Calu3 (cell line): ENCODE measurements at regions not wholly inside any gene's neighbourhood (a gene's known extent, or its start where the extent isn't known, plus 50 kb on each side); places are given as distances from the start of the nearest gene placed in this dataset.

ENCODE experiments used
- BruUV-seq: library from RNA; stranded (reverse); fragments of 400-500 nt; replicated peaks from 2 replicates; lab custom pipeline; 2021; lab: Mats Ljungman, UMichigan
- CTCF ChIA-PET: fragments of 300-600 bp; sonication (Branson Sonifier 250); formaldehyde crosslinking; loops from one replicate; lab custom pipeline; 2022; ENCODE audit warnings: antibody characterized with exemption; lab: Charles Lee
- DNase-seq: peaks from one replicate; pipeline ENCODE4 v3.0.0; 2022
- H3K27ac Mint-ChIP-seq: one replicate; pipeline ENCODE4 v1.8.0; 2022; ENCODE audit warnings: mixed read lengths; ENCODE audit not compliant: unreplicated experiment
- H3K27me3 Mint-ChIP-seq: one replicate; pipeline ENCODE4 v1.8.0; 2022; ENCODE audit warnings: mixed read lengths; ENCODE audit not compliant: unreplicated experiment
- H3K36me3 Mint-ChIP-seq: one replicate; pipeline ENCODE4 v1.8.0; 2022; ENCODE audit warnings: mild to moderate bottlenecking, moderate library complexity, mixed read lengths; ENCODE audit not compliant: insufficient read depth, unreplicated experiment
- H3K4me1 Mint-ChIP-seq: one replicate; pipeline ENCODE4 v1.8.0; 2022; ENCODE audit warnings: mild to moderate bottlenecking, low read depth, mixed read lengths; ENCODE audit not compliant: unreplicated experiment
- H3K4me3 Mint-ChIP-seq: one replicate; pipeline ENCODE4 v1.8.0; 2022; ENCODE audit warnings: mild to moderate bottlenecking, low read depth, moderate library complexity, mixed read lengths; ENCODE audit not compliant: unreplicated experiment
- H3K9me3 Mint-ChIP-seq: one replicate; pipeline ENCODE4 v1.8.0; 2022; ENCODE audit warnings: low read depth, mixed read lengths; ENCODE audit not compliant: unreplicated experiment
- CTCF ChIP-seq: fragments of 200-600 bp; IDR thresholded peaks from one replicate; pipeline ENCODE4 v1.8.0; 2022; ENCODE audit warnings: antibody characterized with exemption; ENCODE audit not compliant: unreplicated experiment
- intact Hi-C: fragments of 100-400 bp; cut with micrococcal nuclease; formaldehyde crosslinking; loops from one replicate; pipeline ENCODE4 v1.10.0; 2022; ENCODE audit not compliant: unreplicated experiment

- no peak overlapping the region for H3K27ac Mint-ChIP-seq
- H3K9me3 Mint-ChIP-seq: no peaks in the 10 kb centered on the region
- H3K36me3 Mint-ChIP-seq: no peaks in the 10 kb centered on the region
- H3K4me3 Mint-ChIP-seq: no peak overlapping the region
- CTCF ChIA-PET: no interaction called here
- TF ChIP-seq CTCF: no peak
- no peaks in the 10 kb centered on the region for H3K27me3 Mint-ChIP-seq
- intact Hi-C loops: no loop called here
- H3K4me1 Mint-ChIP-seq: no peaks in the 10 kb centered on the region
- DNase-seq: no peak
- BruUV-seq: no TSS peak
Measured at GRCh38 chr9:2492161-2492560, 129.4 kb upstream of the VLDLR start.

- Mint-ChIP-seq H3K9me3 (no peaks in the 10 kb centered on the region), H3K27me3 (no peaks in the 10 kb centered on the region), H3K27ac (no peak overlapping the region), H3K4me3 (no peak overlapping the region), H3K4me1 (no peaks in the 10 kb centered on the region), H3K36me3 (no peaks in the 10 kb centered on the region)
- BruUV-seq: no TSS peak
- DNase-seq: no peak
- TF ChIP-seq CTCF: no peak
- intact Hi-C loops: no loop called here
- CTCF ChIA-PET: no interaction called here
Measured at GRCh38 chr9:2493109-2493508, 128.5 kb upstream of the VLDLR start.

- H3K4me3 Mint-ChIP-seq: no peak overlapping the region
- no peak for DNase-seq
- H3K4me1 Mint-ChIP-seq: no peaks in the 10 kb centered on the region
- H3K27ac Mint-ChIP-seq: no peak overlapping the region
- intact Hi-C loops: no loop called here
- CTCF ChIA-PET: no interaction called here
- no peaks in the 10 kb centered on the region for H3K9me3 Mint-ChIP-seq
- H3K27me3 Mint-ChIP-seq: no peaks in the 10 kb centered on the region
- TF ChIP-seq CTCF: no peak
- BruUV-seq: no TSS peak
- H3K36me3 Mint-ChIP-seq: no peaks in the 10 kb centered on the region
Measured at GRCh38 chr9:2493529-2493928, 128.1 kb upstream of the VLDLR start.

- no TSS peak for BruUV-seq
- Mint-ChIP-seq H3K4me3 (no peak overlapping the region), H3K36me3 (no peaks in the 10 kb centered on the region), H3K4me1 (no peaks in the 10 kb centered on the region), H3K27me3 (no peaks in the 10 kb centered on the region), H3K9me3 (no peaks in the 10 kb centered on the region), H3K27ac (no peak overlapping the region)
- CTCF ChIA-PET: no interaction called here
- DNase-seq: no peak
- intact Hi-C loops: no loop called here
- TF ChIP-seq CTCF: no peak
Measured at GRCh38 chr9:2494562-2494961, 127.0 kb upstream of the VLDLR start.
